DLD1 (cell line): ENCODE measurements at regions not wholly inside any gene's neighbourhood (a gene's known extent, or its start where the extent isn't known, plus 50 kb on each side); places are given as distances from the start of the nearest gene placed in this dataset.

ENCODE experiments used
- in situ Hi-C: cut with HindIII; loops from 2 replicates; pipeline ENCODE4 v1.10.0; 2017; ENCODE audit warnings: low sequenced_read_pairs

GRCh38 chr12:93173178-93173957 lies 204.4 kb upstream of the NUDT4 start:
- in situ Hi-C loops = no loop called here

GRCh38 chr12:93174048-93174447 lies 203.7 kb upstream of the NUDT4 start:
- in situ Hi-C loops = no loop called here

- in situ Hi-C loops = no loop called here
Measured at GRCh38 chr12:93174473-93174872, 203.3 kb upstream of the NUDT4 start.

GRCh38 chr12:93176165-93176564 lies 201.6 kb upstream of the NUDT4 start:
- in situ Hi-C loops = no loop called here

GRCh38 chr12:93176610-93177126 lies 201.1 kb upstream of the NUDT4 start:
- in situ Hi-C loops = no loop called here

- in situ Hi-C loops = no loop called here
Measured at GRCh38 chr12:93177208-93178153, 200.2 kb upstream of the NUDT4 start.

- in situ Hi-C loops = no loop called here
Measured at GRCh38 chr12:93178154-93178878, 199.4 kb upstream of the NUDT4 start.

- in situ Hi-C loops = no loop called here
Measured at GRCh38 chr12:93179792-93180191, 197.9 kb upstream of the NUDT4 start.

GRCh38 chr12:93180566-93180965 lies 197.2 kb upstream of the NUDT4 start:
- in situ Hi-C loops = no loop called here

GRCh38 chr12:93181409-93181965 lies 196.2 kb upstream of the NUDT4 start:
- in situ Hi-C loops = no loop called here

- in situ Hi-C loops = no loop called here
Measured at GRCh38 chr12:93183940-93184671, 193.6 kb upstream of the NUDT4 start.

GRCh38 chr12:93184672-93185368 lies 192.9 kb upstream of the NUDT4 start:
- in situ Hi-C loops = no loop called here

GRCh38 chr12:93185369-93185741 lies 192.4 kb upstream of the NUDT4 start:
- in situ Hi-C loops = no loop called here

GRCh38 chr12:93186131-93186530 lies 191.6 kb upstream of the NUDT4 start:
- in situ Hi-C loops = no loop called here

GRCh38 chr12:93186621-93187020 lies 191.1 kb upstream of the NUDT4 start:
- in situ Hi-C loops = no loop called here

- in situ Hi-C loops = no loop called here
Measured at GRCh38 chr12:93191423-93191822, 186.3 kb upstream of the NUDT4 start.

- in situ Hi-C loops = no loop called here
Measured at GRCh38 chr12:93191956-93192355, 185.8 kb upstream of the NUDT4 start.

- in situ Hi-C loops = no loop called here
Measured at GRCh38 chr12:93192878-93193277, 184.8 kb upstream of the NUDT4 start.

- in situ Hi-C loops = no loop called here
Measured at GRCh38 chr12:93195511-93195910, 182.2 kb upstream of the NUDT4 start.
